Activated effector memory CD4-positive, alpha-beta T cell treated with anti-CD3 and anti-CD28 coated beads, Interleukin-2, amount 50 U/mL, for 16 hours (primary cell): ENCODE measurements at regions not wholly inside any gene's neighbourhood (a gene's known extent, or its start where the extent isn't known, plus 50 kb on each side); places are given as distances from the start of the nearest gene placed in this dataset.

ENCODE experiments used
- DNase-seq: peaks from one replicate; pipeline ENCODE4 v3.0.0-alpha.2; 2020

DNA sequence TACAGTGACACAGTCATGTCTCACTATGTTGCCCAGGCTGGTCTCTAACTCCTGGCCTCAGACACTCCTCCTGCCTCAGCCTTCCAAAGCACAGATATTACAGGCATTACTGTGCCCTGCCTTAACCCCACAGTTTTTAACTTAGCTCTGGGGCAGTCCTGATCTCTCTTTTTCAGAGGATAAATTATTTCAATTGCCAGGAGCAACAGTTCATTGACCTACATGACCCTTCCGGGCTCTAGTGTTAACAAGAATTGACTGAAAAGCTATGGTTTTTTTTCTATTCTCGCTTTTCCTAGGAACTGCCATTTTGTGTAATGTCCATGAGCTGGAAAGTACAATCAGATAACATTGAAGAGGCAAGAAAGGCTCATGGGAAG lies 92.8 kb downstream of the HNRNPLL start:
- DNase-seq: no peak

DNA sequence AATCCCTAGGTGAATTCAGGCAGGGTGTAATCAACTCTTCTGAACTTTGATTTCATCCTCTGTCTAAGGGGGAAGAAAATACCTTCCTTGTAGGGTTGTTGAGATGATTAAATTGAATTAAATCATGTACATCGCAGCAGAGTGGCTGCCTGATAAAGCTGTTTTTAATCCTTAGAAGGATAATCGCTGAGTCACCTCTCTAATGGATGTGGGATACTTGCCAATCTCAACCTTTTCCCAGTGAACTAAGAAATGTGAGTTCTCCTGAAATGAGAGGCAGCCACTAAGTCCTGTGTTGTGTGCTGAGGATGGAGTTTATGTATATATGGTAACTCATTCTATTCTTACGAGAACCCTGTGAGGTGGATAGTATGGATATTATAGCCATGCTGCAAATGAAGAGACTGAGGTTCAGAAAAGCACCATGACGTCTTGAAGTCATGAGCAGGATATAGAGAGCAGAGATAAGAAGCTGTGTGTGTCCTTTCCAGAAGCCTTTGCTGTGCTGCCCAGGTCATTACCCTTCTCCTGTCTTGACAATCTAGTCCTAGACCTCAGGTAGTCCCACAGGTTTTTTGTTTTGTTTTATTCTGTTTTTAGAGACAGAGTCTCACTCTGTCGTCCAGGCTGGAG lies 93.3 kb downstream of the HNRNPLL start:
- DNase-seq: no peak

DNA sequence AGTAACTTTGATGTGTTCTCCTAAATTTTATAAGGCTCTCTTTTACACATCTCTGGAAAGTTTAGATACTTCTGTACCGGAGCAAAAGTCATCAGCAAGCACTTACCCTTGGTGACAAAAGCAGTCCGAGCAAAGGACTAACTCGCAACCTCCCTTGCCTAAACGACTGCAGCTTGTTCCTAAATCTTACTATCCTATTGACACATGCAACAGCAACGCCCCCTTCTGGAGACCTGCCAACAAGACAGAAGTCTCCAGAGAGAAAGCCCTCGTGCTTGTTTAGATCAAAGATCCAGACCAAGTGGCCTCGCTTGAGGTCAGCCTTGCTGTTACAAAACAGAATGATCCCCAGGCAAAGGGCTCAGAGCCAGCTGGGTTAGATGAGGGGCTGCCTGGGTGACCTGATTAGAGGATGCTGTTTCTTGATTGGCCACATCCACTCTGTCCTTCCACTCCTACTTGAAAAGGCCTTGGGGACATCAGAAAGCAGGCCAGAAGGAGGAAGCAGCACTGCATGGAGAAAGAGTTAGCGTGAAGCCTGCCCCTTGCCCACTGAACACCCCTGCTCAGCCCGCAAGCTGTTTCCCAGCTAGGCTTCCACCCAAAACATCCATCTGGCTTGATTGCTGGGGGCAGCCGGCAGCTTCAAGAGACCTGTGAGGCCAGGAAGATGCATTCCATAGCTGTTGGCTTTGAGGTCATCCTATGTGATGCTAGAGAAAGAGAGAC lies 94.3 kb downstream of the HNRNPLL start:
- peak; percentile 90 for DNase-seq

DNA sequence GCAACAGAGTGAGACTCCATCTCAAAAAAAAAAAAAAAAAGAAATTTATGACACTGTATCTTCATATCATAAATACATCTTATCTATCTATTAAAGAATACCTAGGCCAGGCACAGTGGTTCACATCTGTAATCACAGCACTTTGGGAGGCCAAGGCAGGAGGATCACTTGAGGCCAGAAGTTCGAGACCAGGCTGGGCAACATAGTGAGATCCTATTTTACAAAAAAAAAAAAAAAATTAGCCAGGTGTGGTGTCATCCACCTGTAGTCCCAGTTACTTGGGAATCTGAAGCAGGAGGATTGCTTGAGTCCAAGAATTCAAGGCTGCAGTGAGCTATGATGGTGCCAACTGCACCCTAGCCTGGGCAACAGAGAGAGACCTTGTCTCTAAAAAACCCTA lies 95.0 kb downstream of the HNRNPLL start:
- no peak for DNase-seq

DNA sequence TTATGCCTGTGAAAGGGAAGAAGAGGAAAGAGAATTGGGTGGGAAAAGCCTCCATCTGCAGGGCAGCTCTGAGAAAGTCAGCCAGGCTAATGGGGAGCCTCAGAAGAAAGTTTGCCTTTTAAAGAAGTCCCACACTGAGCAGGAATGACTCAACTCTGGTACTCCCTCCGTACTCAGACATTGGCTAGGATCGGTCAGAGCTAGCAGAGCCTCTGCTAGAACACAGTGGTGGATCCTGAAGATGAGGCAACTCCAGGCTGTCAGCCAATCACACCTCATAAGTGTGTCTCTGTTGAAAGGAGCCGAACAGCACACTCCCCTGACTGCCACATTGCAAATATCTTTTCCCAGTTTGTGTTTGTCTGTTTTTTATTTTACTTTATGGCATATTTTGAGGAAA lies 96.9 kb downstream of the HNRNPLL start:
- no peak for DNase-seq

DNA sequence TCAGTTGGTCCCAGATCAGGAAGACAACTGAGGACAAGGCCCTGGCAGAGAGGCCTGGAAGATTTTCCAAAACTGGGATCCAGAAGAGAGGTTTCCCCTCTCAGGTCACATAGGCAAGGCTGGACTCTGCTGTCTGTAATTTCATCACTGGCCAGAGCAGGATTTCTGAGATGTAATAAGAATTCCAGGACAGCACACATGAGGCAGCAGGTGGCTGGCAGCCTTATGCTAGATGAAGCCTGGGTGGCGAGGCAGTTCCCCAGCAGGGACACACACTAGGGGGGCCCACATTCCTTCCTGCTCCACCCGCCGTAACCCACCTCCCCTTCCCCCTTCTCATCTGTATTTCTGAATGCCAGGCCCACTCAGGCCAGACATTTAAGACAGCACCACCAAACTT lies 98.6 kb downstream of the HNRNPLL start:
- DNase-seq: no peak

DNA sequence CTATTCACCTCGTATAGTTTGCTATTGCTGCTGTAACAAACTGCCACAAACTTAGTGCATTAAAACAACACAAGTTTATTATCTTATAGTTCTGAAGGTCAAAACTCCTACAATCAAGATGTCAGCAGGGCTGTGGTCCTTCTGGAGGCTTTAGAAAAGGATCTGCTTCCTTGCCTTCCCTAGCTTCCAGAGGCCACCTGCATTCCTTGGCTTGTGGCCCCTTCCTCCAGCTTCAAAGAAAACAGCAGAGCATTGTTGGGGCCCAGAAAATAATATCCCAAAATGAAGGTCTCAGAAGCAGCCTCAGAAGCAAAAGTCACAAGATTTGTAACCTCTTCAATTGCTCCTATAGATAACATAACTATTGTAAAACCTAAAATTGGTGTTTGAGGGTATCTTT lies 100.6 kb downstream of the HNRNPLL start:
- no peak for DNase-seq

DNA sequence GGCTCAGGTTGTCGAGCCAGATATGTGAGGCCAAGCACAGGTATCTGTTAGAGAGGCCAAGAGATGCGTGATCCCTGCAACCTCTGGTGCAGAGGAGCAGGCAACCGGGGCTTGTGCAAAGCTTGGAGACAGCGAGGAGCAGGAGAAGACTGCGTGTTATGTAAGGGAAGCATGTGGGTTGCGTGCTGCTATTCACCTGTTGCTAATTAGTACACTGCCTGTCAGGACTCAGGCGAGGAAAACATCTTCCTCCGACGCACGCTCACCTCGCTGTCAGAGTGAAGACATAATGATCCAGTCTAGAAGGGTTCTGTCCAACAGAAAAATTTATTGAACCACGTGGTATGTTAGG lies 102.5 kb downstream of the HNRNPLL start:
- no peak for DNase-seq

DNA sequence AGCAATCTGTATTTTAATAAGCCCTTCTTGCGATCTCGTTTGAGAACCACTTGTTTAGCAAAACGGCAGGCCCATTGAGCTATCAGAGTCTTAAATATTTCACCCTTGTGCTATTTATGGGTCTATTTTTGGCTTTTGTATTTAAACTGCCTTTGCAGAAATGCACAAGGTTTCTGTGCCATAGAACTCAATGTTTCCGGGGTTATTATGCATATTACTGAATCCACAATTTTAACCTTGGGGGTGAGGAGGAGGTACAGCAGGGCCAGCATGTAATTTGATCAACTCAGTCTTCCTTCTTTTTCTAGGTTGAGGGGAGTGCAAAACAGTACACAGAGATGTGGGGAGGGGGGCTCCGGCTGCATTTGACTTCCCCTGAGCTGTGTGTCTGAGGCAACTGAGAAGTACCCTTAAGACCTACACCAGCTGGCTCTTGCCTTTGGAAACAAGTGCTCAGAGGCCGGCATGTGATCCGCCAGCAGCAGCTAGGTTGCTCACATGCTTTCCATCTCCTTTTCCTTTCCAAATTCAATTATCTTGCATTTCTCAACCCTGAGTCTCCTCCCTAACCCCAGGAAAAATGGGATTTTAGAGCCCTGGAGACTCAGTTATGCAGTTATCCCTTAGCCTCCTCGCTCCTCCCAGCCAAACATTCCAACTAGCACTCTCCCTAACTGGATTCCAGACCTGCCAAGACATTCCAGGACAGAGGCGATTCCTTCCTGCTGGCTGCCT lies 103.0 kb downstream of the HNRNPLL start:
- no peak for DNase-seq

DNA sequence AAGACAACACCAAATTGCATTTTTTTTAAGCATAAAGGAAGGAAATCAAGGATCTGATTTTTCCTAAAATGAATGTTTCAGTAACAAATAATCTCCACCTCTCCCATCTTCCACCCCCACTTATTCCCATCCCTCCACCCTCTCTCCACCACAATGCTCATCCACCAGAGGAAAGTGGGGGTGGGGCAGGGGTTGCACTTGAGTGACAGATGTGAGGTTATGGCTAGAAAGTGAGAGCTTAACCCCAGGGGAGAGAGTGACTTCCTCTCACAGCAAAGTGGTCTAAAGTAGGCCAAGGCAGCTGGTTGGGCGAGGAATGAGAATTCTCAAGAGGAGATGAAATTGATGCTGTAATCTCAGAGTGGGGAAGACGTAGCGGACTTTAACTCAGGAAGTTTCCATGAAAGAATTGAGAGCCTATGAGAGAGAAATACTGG lies 104.7 kb downstream of the HNRNPLL start:
- no peak for DNase-seq

DNA sequence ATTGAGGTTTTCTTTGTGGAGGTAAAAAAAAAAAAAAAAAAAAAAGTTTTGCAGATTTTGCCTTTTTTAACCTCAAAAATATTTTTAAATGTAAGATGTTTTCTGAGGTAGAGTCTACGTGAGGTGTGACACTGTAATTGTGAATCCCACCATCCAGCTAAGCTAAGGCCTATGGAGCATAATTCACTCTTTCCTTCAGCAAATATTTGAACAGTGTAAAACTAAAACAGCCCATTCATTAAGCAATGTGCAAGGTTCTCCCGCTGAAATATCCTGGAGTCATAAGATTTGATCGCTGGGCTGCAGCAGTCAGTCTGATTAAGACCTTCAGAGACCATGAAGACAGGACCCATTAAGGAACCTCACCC lies 105.1 kb downstream of the HNRNPLL start:
- DNase-seq: no peak

DNA sequence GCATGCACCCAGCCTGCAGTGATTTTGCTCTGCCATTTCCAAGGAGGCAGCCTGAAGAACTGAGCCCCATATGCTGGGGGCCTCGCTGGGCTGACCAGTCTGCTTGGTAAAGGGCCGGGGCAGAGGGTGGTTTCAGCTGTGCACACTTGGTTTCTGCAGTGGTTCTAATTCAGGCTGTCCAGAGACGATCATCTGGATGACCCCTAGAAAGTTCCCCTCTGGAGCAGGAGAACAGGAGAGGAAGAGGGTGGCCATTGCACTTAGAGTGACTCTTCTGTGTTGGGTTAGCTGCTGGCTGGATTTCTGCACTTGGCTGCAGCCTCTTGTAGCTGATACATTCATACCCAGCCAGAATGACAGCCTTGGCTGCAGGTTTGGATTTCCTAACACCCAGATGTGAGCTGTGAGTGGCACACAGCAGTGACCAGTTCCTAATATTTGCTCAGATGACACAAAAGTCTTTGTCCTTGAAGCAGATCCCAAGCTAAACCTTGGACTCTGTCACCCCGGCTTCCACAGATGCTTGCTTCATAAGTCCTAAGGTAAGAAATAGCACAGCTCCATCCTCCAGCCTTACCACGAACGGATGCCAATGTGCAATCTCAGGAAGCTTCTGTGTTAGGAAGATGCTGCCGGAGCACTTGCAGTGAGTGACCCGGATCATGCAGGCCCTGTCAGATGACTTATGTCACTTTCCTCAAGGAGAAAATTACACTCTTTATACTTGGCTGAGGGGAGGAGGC lies 105.6 kb downstream of the HNRNPLL start:
- DNase-seq: no peak

DNA sequence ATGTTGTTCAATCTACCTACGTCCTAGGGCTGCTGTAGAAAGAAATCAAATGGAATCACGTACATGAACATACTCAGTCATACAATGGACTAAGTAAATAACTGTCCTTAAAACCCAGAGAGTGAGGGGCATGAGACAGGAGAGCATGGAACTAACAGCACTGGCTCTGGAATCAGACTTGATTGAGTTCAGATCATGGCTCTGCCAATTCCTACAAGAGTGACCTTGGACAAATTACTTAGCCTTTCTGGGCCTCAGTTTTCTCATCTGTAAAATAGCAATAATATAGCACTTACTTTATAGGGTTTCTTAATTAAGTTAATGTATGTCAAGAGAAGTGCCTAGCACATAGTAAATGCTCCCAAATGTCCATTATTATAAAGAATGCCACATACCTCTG lies 106.8 kb downstream of the HNRNPLL start:
- no peak for DNase-seq

DNA sequence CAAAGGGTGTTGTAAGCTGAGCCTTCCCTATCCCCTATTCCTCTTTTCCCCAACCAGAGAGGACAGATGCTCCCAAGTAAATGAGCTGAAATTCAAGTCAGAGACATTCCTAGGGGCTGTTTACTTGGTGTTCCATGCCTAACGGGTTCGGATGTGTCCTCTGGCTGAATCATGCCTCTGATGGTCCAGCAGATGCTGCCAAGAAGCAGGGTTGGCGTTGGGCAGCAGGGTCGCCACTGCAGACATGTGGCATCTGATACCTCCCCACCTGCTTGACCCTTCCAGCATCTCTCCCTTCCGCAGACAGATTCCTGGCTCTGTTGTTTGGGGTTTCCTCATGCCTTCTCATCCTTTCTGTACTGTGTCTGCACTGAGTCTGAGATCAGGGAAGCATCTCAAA lies 108.3 kb downstream of the HNRNPLL start:
- no peak for DNase-seq

DNA sequence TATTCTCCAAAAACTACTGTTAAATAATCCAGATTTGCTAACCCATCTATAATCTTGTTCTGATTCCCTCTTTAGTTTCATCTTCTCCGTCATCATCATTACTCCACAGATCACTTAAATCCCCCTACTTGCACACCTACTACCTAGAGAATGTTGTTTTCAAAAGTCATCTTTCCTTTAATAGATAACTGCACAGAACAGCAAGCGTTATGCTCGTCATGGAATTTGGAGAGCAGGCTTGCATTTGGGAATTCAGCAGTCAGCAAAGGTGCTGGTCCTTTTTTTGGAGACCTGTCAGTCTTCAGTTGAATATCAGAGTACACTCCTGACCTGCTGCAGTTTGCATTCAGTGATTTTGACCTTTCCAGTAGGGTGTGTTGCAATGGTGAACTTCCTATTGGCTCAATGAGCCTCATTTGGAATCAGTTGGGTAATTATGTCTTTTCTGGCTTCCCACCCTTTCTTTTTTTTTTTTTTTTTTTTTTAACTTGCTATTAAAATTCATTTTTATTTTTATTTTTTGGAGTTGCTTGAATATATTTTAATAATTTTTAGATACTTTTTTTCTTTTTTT lies 110.6 kb downstream of the HNRNPLL start:
- no peak for DNase-seq

DNA sequence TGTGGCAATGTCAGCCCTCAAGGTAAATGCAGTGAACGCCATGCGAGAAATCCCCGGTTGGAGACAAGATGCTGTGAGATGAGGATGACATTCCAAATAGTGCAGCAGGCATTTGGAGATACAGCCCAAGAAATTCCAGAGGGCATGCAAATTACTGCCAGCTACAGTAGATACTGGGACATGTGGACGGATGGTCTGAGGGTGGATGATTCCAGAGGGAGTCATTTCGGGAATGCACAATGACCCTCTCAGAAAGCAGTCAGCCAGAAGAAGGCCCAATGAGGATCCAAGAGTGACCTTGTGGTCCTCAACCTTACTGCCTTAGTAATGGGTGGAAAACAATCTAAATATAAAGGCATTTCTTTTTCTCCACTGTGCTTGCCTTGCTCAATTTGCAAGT lies 111.3 kb downstream of the HNRNPLL start:
- no peak for DNase-seq

DNA sequence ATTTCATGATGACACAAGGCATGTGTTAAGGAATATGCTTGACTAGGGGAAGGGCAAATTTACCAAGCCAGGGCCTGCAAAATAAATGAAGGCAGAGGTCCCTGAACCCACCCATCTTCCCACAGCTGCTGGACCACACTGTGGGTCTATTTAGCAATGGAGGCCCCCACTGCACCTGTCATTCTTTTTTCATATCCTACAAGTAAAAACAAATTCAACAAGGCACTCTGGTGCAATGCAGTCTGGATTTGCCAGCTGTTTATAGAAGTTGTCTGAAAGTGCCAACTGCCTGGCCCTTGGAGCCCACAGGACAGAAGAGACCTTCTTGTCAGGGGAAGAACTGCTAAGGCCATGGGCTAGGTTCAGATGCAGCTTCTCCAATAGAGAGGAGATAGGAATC lies 112.8 kb upstream of the ATL2 start:
- no peak for DNase-seq

DNA sequence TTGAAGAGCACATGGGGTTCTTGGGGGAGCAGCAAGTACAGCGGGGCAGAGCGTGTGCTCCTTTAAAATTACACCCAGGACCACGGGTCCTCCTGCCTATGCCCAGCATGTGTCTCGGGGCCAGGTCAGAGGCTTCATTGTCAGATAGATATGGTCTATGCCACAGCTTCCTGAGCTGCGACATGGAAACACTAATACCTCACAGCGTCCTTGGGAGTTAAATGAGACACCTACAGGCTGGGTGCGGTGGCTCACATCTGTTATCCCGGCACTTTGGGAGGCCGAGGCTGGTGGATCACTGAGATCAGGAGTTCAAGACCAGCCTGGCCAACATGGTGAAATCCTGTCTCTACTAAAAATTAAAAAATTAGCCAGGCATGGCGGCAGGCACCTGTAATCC lies 110.8 kb upstream of the ATL2 start:
- DNase-seq: no peak

DNA sequence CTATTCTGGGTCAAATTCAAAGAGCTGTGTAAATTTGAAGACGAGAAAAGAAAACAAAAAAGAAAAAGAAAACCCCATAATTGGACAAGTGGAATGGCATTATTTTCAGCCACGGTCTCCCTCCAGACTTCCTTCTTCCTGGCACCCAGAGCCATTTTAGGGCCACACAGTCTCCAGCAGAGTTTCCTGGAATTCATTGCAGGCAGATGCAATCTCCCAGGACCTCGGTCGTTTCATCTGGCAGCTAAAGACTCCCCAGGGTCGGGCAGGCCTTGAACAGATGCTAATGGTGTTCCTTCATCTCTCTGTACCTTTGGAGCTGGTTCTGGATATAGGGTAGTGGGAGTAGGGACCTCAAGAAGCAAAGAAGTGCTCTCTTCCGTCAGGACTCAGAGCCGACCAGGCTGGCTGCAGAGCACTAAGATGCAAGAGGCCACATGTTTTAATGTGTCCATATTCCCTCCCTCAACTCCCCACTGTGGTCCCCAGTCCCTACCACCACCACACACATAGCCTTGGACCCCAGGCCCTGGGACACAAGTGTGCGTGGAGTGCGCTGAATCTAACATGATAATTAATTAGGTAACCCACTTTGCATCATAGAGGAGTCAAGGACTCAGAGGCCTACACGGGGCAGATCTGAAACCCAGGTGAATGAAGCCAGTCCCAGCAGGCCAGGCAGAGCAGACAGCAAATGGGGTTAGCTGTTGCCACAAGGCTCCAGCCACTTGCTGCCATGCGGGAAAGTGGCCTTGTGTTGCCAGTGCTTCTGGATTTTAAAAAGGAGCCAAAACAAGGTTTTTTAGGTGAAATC lies 109.3 kb upstream of the ATL2 start:
- DNase-seq: no peak

DNA sequence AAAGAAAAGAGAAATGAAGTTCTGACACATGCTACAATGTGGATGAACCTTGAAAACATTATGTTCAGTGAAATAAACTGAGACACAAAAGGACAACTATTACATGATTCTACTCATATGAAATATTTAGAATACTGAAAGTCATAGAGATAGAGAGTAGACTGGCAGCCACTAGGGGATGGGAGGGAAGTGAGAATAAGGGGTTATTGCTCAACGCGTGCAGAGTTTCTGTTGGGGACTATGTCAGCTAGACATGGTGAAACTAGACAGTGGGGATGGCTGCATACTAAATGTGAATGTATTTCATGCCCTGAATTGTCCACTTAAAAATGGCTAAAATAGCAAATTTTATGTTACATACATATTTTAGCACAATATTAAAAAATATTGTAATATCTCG lies 108.7 kb upstream of the ATL2 start:
- no peak for DNase-seq

DNA sequence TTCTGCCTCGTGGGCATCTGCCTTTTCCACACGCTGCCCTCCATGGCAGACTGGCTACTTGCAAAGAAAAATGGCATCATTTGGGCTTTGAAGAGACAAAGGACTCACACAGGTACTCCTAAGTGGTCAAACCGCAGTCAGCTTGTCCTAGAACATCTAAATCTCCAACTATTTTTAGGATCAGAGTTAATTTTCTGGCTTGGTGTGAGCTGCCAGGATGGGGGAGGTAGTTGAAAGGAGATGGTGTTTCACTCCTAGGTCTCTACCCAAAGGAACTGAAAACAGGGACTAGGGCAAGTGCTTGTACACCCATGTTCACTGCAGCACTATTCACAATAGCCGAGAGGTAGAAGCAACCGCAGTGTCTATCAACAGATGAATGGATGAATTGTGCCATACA lies 107.9 kb upstream of the ATL2 start:
- DNase-seq: no peak

DNA sequence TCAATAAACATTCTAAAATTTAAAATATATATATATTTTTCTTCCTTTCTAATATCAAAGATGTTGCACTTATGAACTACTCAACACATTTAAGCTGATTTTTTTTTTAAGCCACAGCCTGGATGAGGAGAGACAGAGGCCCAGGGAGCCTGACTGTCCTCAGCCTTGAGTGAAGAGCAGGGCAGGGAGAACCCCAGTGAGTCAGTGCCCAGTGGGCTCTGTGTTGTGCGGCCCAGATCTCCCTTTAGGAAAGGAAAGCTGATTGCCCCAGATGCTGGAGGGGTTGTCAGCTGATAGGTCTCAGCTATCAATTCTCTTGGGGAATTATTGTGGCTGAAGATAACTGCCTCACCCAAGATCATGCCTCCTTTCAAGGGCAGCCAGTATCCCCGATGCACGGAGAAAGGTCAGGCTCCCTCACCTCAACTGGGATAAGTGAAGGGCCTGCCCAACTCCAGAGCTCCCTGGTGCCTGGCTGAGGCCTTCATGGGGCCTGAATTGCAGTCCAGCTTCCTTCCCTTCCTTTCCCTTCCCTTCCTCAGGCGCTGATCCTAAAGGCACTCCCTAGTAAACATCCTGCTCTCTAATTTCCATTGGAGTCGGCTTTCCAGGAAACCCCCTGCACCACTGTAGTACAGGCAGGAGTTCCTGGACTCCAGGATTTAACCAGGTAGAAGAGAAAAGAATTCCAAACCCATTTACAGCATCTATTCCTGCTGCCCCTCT lies 106.9 kb upstream of the ATL2 start:
- no peak for DNase-seq
